ENCODE measurements at regions not wholly inside any gene's neighbourhood (a gene's known extent, or its start where the extent isn't known, plus 50 kb on each side); places are given as distances from the start of the nearest gene placed in this dataset.
A peak's percentile ranks its signal among the peaks of the same experiment; 100 is the strongest.

DNA sequence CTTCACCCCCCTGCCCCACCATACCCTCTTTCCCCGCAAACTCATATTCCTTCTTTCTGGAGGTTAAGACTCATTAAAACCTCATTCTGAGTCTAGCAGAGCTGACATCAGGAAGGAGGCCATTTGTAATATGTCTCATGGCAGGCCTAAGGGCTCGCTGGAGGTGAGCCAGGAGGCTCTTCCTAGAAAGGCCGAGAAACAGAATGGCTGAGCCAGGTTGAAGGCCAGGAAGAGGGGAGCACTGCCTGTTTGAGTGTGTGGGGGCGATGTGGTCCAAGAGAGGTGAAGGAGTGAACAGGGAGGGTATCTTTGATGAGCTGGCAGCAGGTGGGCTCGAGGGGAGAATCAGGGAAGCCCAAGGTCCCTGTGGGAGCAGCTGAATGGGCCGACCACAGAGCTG, 317.3 kb downstream of the TLE3 start:
- peaks cover 0 to 7% (median 3%) of the 10 kb centered on the region in 4 donors for H3K4me1 ChIP-seq
- H3K9me3 ChIP-seq: peaks cover 0 to 4% (median 0%) of the 10 kb centered on the region in 4 donors
- no peak for TF ChIP-seq POLR2AphosphoS5 (IDR thresholded peaks at IDR 0.05)
- TF ChIP-seq, protein P1, sequence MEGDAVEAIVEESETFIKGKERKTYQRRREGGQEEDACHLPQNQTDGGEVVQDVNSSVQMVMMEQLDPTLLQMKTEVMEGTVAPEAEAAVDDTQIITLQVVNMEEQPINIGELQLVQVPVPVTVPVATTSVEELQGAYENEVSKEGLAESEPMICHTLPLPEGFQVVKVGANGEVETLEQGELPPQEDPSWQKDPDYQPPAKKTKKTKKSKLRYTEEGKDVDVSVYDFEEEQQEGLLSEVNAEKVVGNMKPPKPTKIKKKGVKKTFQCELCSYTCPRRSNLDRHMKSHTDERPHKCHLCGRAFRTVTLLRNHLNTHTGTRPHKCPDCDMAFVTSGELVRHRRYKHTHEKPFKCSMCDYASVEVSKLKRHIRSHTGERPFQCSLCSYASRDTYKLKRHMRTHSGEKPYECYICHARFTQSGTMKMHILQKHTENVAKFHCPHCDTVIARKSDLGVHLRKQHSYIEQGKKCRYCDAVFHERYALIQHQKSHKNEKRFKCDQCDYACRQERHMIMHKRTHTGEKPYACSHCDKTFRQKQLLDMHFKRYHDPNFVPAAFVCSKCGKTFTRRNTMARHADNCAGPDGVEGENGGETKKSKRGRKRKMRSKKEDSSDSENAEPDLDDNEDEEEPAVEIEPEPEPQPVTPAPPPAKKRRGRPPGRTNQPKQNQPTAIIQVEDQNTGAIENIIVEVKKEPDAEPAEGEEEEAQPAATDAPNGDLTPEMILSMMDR (IDR thresholded peaks at IDR 0.05): no peak
- no peak for TF ChIP-seq EP300 (IDR thresholded peaks at IDR 0.05)
- no peak for TF ChIP-seq POLR2A (IDR thresholded peaks at IDR 0.05)
- no peaks in the 10 kb centered on the region for H3K36me3 ChIP-seq
- no peaks in the 10 kb centered on the region for H3K27me3 ChIP-seq
- H3K4me3 ChIP-seq: no peak overlapping the region
- DNase-seq: no peak
- H3K27ac ChIP-seq: no peak overlapping the region
- intact Hi-C loops (cut with DNase I): no loop called here
- 81 to 87% methylated on average over 6 of the region's 6 CpGs for WGBS, 2 donors

DNA sequence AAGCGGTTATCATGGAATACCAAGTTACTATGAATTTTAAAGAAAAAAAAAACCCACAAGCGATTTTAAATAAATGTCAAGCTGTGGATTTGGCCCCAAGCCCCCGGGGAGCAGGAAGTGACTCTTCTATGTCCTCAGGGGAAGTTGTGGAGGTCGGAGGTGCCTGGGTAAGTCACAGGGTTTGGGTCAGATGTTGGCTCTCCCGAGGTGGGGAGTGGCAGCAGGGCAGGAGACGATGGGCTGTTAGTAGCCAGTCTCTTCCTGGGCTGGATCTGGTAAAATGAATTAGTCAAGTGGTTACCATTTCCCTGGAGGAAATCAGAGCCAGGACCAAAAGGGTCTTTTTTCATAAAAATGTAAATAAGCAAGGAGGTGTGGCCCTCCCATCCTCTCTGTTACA, 316.7 kb downstream of the TLE3 start:
- Histone ChIP-seq H3K4me3 (no peak overlapping the region), H3K36me3 (no peaks in the 10 kb centered on the region), H3K27ac (no peak overlapping the region), H3K27me3 (no peaks in the 10 kb centered on the region), H3K4me1 (peaks cover 0 to 8% (median 3%) of the 10 kb centered on the region in 4 donors), H3K9me3 (peaks cover 0 to 4% (median 0%) of the 10 kb centered on the region in 4 donors)
- 64 to 72% methylated on average over 6 of the region's 6 CpGs for WGBS, 2 donors
- no peak for TF ChIP-seq POLR2AphosphoS5 (IDR thresholded peaks at IDR 0.05)
- TF ChIP-seq POLR2A (IDR thresholded peaks at IDR 0.05): no peak
- TF ChIP-seq, protein P1 (IDR thresholded peaks at IDR 0.05): no peak
- TF ChIP-seq EP300 (IDR thresholded peaks at IDR 0.05): no peak
- DNase-seq: no peak
- intact Hi-C loops (cut with DNase I): no loop called here

DNA sequence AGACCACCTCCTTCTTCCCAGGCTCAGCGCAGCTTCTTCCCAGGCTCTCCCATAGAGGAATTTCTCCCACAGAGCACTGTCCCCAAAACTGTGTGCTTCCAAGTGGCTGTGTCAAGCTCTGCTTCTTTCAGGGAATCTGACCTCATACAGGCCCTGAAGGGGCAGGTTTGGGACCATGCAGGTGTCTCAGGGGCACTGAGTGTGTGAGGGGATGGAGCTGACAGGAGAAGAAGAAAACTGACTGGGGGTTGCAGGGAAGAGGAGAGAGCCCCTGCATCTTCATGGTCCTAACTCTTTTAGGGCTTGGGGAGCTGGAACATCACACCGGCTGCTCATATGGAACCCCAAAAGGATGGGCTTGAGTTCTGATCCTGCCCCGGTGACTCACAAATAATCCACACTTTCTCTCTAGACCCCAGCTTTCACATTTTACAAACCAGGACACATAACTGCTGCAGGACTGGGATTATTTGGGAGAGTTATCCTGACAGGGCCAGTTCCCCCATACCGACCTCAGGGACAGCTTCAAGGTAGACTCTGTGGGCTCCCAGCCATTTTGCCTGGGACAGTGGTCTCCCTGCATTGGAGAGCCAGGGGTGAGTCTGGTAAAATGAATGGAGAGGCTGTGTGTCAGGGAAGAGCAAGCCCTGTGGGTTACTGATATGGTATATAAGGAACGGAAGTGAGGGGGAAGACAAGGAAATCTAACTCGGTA, 316.1 kb downstream of the TLE3 start:
- TF ChIP-seq EP300 (IDR thresholded peaks at IDR 0.05): no peak
- Histone ChIP-seq H3K4me1 (peaks cover 0 to 8% (median 3%) of the 10 kb centered on the region in 4 donors), H3K27me3 (no peaks in the 10 kb centered on the region), H3K36me3 (no peaks in the 10 kb centered on the region), H3K4me3 (no peak overlapping the region), H3K9me3 (peaks cover 0 to 4% (median 0%) of the 10 kb centered on the region in 4 donors), H3K27ac (no peak overlapping the region)
- no peak for DNase-seq
- WGBS, 2 donors: 84 to 92% methylated on average over 6 of the region's 6 CpGs
- intact Hi-C loops (cut with DNase I): no loop called here

DNA sequence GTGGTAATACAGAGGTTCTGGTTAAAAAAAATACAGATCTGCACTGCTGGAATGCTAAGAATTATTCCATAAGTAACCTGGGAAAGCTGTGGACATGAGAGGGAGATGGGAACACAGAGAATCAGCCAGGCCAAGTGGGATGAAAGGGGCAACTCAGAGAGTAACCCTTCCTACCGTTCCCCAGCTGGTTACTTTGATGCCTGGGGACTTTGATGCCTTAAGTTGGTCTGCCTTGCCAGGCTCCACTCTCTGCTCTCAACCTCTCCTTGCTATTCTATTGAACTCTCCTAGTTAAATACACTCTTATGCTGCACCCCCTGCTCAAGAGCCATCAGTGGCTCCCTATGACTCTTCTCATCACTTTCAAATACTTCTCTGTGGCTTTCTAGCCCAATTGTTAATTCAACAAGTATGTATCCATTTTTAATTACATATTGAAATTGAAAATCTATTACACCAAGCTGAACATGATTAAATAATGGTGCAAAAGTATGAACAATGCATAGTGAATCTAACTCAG, 315.5 kb downstream of the TLE3 start:
- Histone ChIP-seq H3K9me3 (peaks cover 0 to 3% (median 0%) of the 10 kb centered on the region in 4 donors), H3K4me3 (no peak overlapping the region), H3K27ac (no peak overlapping the region), H3K36me3 (no peaks in the 10 kb centered on the region), H3K4me1 (peaks cover 0 to 8% (median 3%) of the 10 kb centered on the region in 4 donors), H3K27me3 (no peaks in the 10 kb centered on the region)
- no peak for DNase-seq
- intact Hi-C loops (cut with DNase I): no loop called here
- WGBS, 2 donors: 67 to 76% methylated on average over 1 of the region's 1 CpG
- TF ChIP-seq EP300 (IDR thresholded peaks at IDR 0.05) (no peak), POLR2A (IDR thresholded peaks at IDR 0.05) (no peak), POLR2AphosphoS5 (IDR thresholded peaks at IDR 0.05) (no peak)
- TF ChIP-seq, protein P1 (IDR thresholded peaks at IDR 0.05): no peak

DNA sequence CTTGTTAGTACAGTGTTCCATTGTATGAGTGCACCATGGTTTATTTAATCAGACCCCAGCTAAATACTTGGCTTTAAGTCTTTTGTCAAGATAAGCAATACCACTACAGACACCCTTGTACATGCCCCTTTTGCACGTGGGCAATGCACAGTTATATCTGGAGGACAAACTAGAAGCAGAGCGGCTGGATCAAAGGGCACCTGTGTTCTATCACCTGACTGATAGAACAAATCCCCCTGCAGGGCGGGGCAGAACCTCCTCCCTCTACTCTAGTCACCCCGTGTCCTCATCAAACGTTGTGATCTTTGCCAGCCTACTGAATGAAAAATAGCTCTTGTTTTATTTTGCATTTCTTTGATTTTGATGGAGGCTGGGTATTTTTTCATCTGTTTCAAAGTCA, 314.9 kb downstream of the TLE3 start:
- no peak for DNase-seq
- TF ChIP-seq POLR2AphosphoS5 (IDR thresholded peaks at IDR 0.05): peak in 1 of 4 donors; percentile 7
- TF ChIP-seq, protein P1 (IDR thresholded peaks at IDR 0.05): no peak
- no peaks in the 10 kb centered on the region for H3K27me3 ChIP-seq
- 18 to 45% methylated on average over 5 of the region's 5 CpGs for WGBS, 2 donors
- H3K4me3 ChIP-seq: no peak overlapping the region
- intact Hi-C loops (cut with DNase I): no loop called here
- peaks cover 0 to 8% (median 3%) of the 10 kb centered on the region in 4 donors for H3K4me1 ChIP-seq
- no peaks in the 10 kb centered on the region for H3K9me3 ChIP-seq
- no peaks in the 10 kb centered on the region for H3K36me3 ChIP-seq
- no peak overlapping the region for H3K27ac ChIP-seq

Measured in sigmoid colon (tissue), 6 donors.